Natural killer cell (primary cell): ENCODE measurements at regions not wholly inside any gene's neighbourhood (a gene's known extent, or its start where the extent isn't known, plus 50 kb on each side); places are given as distances from the start of the nearest gene placed in this dataset.

Experiments used
- ATAC-seq, 3 donors: fragments of 150-1000 bp in 2 of 3; fragments of 200-7000 bp in 1 of 3; cut with Tn5 transposase; 1 replicate in 1 of 3; 2 replicates in 2 of 3; pipeline ENCODE4 v1.10.0; 2021; ENCODE audit warnings: mild to moderate bottlenecking in 2 of 3, moderate library complexity in 2 of 3
- DNase-seq, 2 donors: peaks; one replicate each; pipeline versions ENCODE4 v3.0.0 to v3.0.0-alpha.2; 2013 to 2021; ENCODE audit warnings: mixed read lengths in 1 of 2
- H3K27ac ChIP-seq: one replicate; pipeline ENCODE4 v1.5.1; 2013; ENCODE audit warnings: mild to moderate bottlenecking, low read length
- H3K27me3 ChIP-seq: one replicate; pipeline ENCODE4 v1.6.1; 2013; ENCODE audit warnings: low read length; ENCODE audit not compliant: control insufficient read depth, insufficient read depth
- H3K36me3 ChIP-seq: one replicate; pipeline ENCODE4 v1.6.1; 2013; ENCODE audit warnings: low read length; ENCODE audit not compliant: control insufficient read depth, insufficient read depth
- H3K4me1 ChIP-seq: one replicate; pipeline ENCODE4 v1.6.1; 2013; ENCODE audit warnings: low read length; ENCODE audit not compliant: control insufficient read depth, insufficient read depth
- H3K4me3 ChIP-seq: one replicate; pipeline ENCODE4 v1.5.1; 2013; ENCODE audit warnings: low read length
- H3K9me3 ChIP-seq: one replicate; pipeline ENCODE4 v1.6.1; 2013; ENCODE audit warnings: low read length; ENCODE audit not compliant: control insufficient read depth, insufficient read depth
- H3K27ac Mint-ChIP-seq, 2 donors: one replicate each; pipeline ENCODE4 v1.8.0; 2022; ENCODE audit warnings: mild to moderate bottlenecking in 2 of 2, mixed read lengths in 2 of 2, moderate library complexity in 1 of 2
- H3K27me3 Mint-ChIP-seq, 2 donors: one replicate each; pipeline ENCODE4 v1.8.0; 2022; ENCODE audit warnings: low read depth in 2 of 2, mixed read lengths in 2 of 2
- H3K36me3 Mint-ChIP-seq: one replicate; pipeline ENCODE4 v1.8.0; 2022; ENCODE audit warnings: mixed read lengths
- H3K4me1 Mint-ChIP-seq, 2 donors: one replicate each; pipeline ENCODE4 v1.8.0; 2022; ENCODE audit warnings: mixed read lengths in 2 of 2
- H3K4me3 Mint-ChIP-seq: one replicate; pipeline ENCODE4 v1.8.0; 2022; ENCODE audit warnings: mild to moderate bottlenecking, moderate library complexity, mixed read lengths
- H3K9me3 Mint-ChIP-seq, 2 donors: one replicate each; pipeline ENCODE4 v1.8.0; 2022; ENCODE audit warnings: mixed read lengths in 2 of 2
- CTCF ChIP-seq: fragments of 200-600 bp; IDR thresholded peaks from one replicate; pipeline ENCODE4 v1.8.0; 2022; ENCODE audit warnings: antibody characterized with exemption
- WGBS: methylation state at CpG from one replicate; pipeline ENCODE4 v1.1.7; 2013; ENCODE audit warnings: missing lambda C conversion rate; ENCODE audit not compliant: insufficient coverage; 5-methylcytosine and 5-hydroxymethylcytosine counted together
- intact Hi-C: fragments of 100-400 bp; cut with micrococcal nuclease; formaldehyde crosslinking; loops from one replicate; pipeline ENCODE4 v1.14.2; 2022

- H3K27me3 Mint-ChIP-seq, result no peaks in the 10 kb centered on the region
- H3K27me3 ChIP-seq, result no peaks in the 10 kb centered on the region
- H3K36me3 Mint-ChIP-seq, result no peaks in the 10 kb centered on the region
- H3K4me1 Mint-ChIP-seq, result no peaks in the 10 kb centered on the region
- DNase-seq, result peak in 1 of 2 donors; percentile 23
- H3K4me3 ChIP-seq, result no peak overlapping the region
- H3K9me3 Mint-ChIP-seq, result no peaks in the 10 kb centered on the region
- no peaks in the 10 kb centered on the region for H3K4me1 ChIP-seq
- no peak overlapping the region for H3K27ac ChIP-seq
- 35% methylated on average over 3 of the region's 5 CpGs for WGBS
- H3K4me3 Mint-ChIP-seq, result no peak overlapping the region
- no peak overlapping the region for H3K27ac Mint-ChIP-seq
- peak; percentile 66 for TF ChIP-seq CTCF
- intact Hi-C loops, result loop anchor here (1.0 to 5.0 kb wide), 2 partner anchors 820 to 1109 kb away; no protein-coding TSS in a partner anchor
- H3K9me3 ChIP-seq, result no peaks in the 10 kb centered on the region
- H3K36me3 ChIP-seq, result no peaks in the 10 kb centered on the region
- no peak for ATAC-seq
These were observed 128.0 kb downstream of the ADAMTS1 start for GRCh38 chr21:26717146-26717739.

GRCh38 chr21:26715878-26716506 lies 129.2 kb downstream of the ADAMTS1 start:
- DNase-seq, result peak in 1 of 2 donors; percentile 50

GRCh38 chr21:26715116-26715515 lies 130.1 kb downstream of the ADAMTS1 start:
- H3K27me3 Mint-ChIP-seq, result no peaks in the 10 kb centered on the region
- 90% methylated on average over 4 of the region's 4 CpGs for WGBS
- no peaks in the 10 kb centered on the region for H3K4me1 Mint-ChIP-seq
- Histone ChIP-seq H3K27me3 (no peaks in the 10 kb centered on the region), H3K27ac (no peak overlapping the region), H3K4me3 (no peak overlapping the region), H3K9me3 (no peaks in the 10 kb centered on the region), H3K4me1 (no peaks in the 10 kb centered on the region), H3K36me3 (no peaks in the 10 kb centered on the region)
- no peak overlapping the region for H3K27ac Mint-ChIP-seq
- no peak overlapping the region for H3K4me3 Mint-ChIP-seq
- DNase-seq (no peak), ATAC-seq (no peak)
- no peak for TF ChIP-seq CTCF
- no peaks in the 10 kb centered on the region for H3K9me3 Mint-ChIP-seq
- intact Hi-C loops, result loop anchor here (5.0 kb wide), 1 partner anchor 818 kb away; no protein-coding TSS in a partner anchor
- H3K36me3 Mint-ChIP-seq, result no peaks in the 10 kb centered on the region

More at GRCh38 chr21:26715878-26716506, 129.2 kb downstream of the ADAMTS1 start:
- Mint-ChIP-seq H3K4me1 (no peaks in the 10 kb centered on the region), H3K36me3 (no peaks in the 10 kb centered on the region), H3K27ac (no peak overlapping the region), H3K4me3 (no peak overlapping the region), H3K9me3 (no peaks in the 10 kb centered on the region), H3K27me3 (no peaks in the 10 kb centered on the region)
- H3K9me3 ChIP-seq, result no peaks in the 10 kb centered on the region
- H3K27ac ChIP-seq, result no peak overlapping the region
- intact Hi-C loops, result loop anchor here (5.0 kb wide), 1 partner anchor 819 kb away; no protein-coding TSS in a partner anchor
- WGBS, result 39% methylated on average over 7 of the region's 7 CpGs
- no peaks in the 10 kb centered on the region for H3K4me1 ChIP-seq
- no peaks in the 10 kb centered on the region for H3K36me3 ChIP-seq
- peak; percentile 65 for TF ChIP-seq CTCF
- no peaks in the 10 kb centered on the region for H3K27me3 ChIP-seq
- peak in 1 of 3 donors; percentile 53 for ATAC-seq
- H3K4me3 ChIP-seq, result no peak overlapping the region
